ENCODE measurements at regions not wholly inside any gene's neighbourhood (a gene's known extent, or its start where the extent isn't known, plus 50 kb on each side); places are given as distances from the start of the nearest gene placed in this dataset.
A peak's percentile ranks its signal among the peaks of the same experiment; 100 is the strongest.

- H3K4me3 ChIP-seq, result no peak overlapping the region
- WGBS, 10 experiments, result 29 to 100% (median 72%) methylated on average over 3 to 5 of the region's 5 CpGs
- H3K27ac ChIP-seq, result no peak overlapping the region
- in situ Hi-C loops (cut with MboI; ENCODE audit: low pct_unique_long_range_greater_than_20kb in 2 of 9, low sequenced_read_pairs in 9 of 9, unreplicated experiment in 9 of 9), result loop anchor here in 3 of 9 experiments (25.0 kb wide), 2 partner anchors 112 to 612 kb away; partner anchors contain the start of gene XYLT1 (in 2 of the 3)
- no peak for ATAC-seq (replicated peaks in 6 of 8)
- no peaks in the 10 kb centered on the region for H3K4me1 ChIP-seq (replicated peaks in 1 of 2)
Observed at GRCh38 chr16:16850274-16850673, 471.3 kb downstream of the NPIPA7 start.

GRCh38 chr16:16857012-16857411 is 478.1 kb downstream of the NPIPA7 start:
- H3K4me1 ChIP-seq (replicated peaks in 1 of 2), result no peaks in the 10 kb centered on the region
- 0% methylated on average over 1 of the region's 1 CpG; no CpG with 5 or more reads in 9 of the 10 experiments for WGBS, 10 experiments
- no peak for ATAC-seq (replicated peaks in 6 of 8)
- in situ Hi-C loops (cut with MboI; ENCODE audit: low pct_unique_long_range_greater_than_20kb in 2 of 9, low sequenced_read_pairs in 9 of 9, unreplicated experiment in 9 of 9), result loop anchor here in 3 of 9 experiments (25.0 kb wide), 2 partner anchors 105 to 605 kb away; partner anchors contain the start of gene XYLT1 (in 2 of the 3)
- no peak overlapping the region for H3K4me3 ChIP-seq
- no peak overlapping the region for H3K27ac ChIP-seq

- H3K4me3 ChIP-seq, result no peak overlapping the region
- in situ Hi-C loops (cut with MboI; ENCODE audit: low pct_unique_long_range_greater_than_20kb in 2 of 9, low sequenced_read_pairs in 9 of 9, unreplicated experiment in 9 of 9), result loop anchor here in 3 of 9 experiments (25.0 kb wide), 2 partner anchors 105 to 605 kb away; partner anchors contain the start of gene XYLT1 (in 2 of the 3)
- WGBS, 10 experiments, result 0 to 75% (median 30%) methylated on average over 1 to 5 of the region's 5 CpGs; no CpG with 5 or more reads in 2 of the 10 experiments
- H3K4me1 ChIP-seq (replicated peaks in 1 of 2), result no peaks in the 10 kb centered on the region
- no peak overlapping the region for H3K27ac ChIP-seq
- peak in 3 of 8 experiments; percentile 16 to 98 (median 98) for ATAC-seq (replicated peaks in 6 of 8)
Observed at GRCh38 chr16:16857603-16858283, 478.8 kb downstream of the NPIPA7 start.

GRCh38 chr16:16861546-16861945 is 482.6 kb downstream of the NPIPA7 start:
- ATAC-seq (replicated peaks in 6 of 8), result peak; percentile 48 to 82 (median 59)
- WGBS, 10 experiments, result 0 to 46% (median 3%) methylated on average over 1 to 7 of the region's 7 CpGs; no CpG with 5 or more reads in 2 of the 10 experiments
- no peak overlapping the region for H3K27ac ChIP-seq
- no peaks in the 10 kb centered on the region for H3K4me1 ChIP-seq (replicated peaks in 1 of 2)
- in situ Hi-C loops (cut with MboI; ENCODE audit: low pct_unique_long_range_greater_than_20kb in 2 of 9, low sequenced_read_pairs in 9 of 9, unreplicated experiment in 9 of 9), result loop anchor here in 4 of 9 experiments (10.0 to 25.0 kb wide), 3 partner anchors 101 to 603 kb away; partner anchors contain the start of gene XYLT1 (in 2 of the 4)
- H3K4me3 ChIP-seq, result no peak overlapping the region

GRCh38 chr16:16863672-16864071 is 484.7 kb downstream of the NPIPA7 start:
- Histone ChIP-seq H3K4me1 (replicated peaks in 1 of 2) (peaks cover 2 to 6% of the 10 kb centered on the region in 2 donors), H3K4me3 (no peak overlapping the region), H3K27ac (no peak overlapping the region)
- in situ Hi-C loops (cut with MboI; ENCODE audit: low pct_unique_long_range_greater_than_20kb in 2 of 9, low sequenced_read_pairs in 9 of 9, unreplicated experiment in 9 of 9), result loop anchor here in 4 of 9 experiments (10.0 to 25.0 kb wide), 3 partner anchors 99 to 601 kb away; partner anchors contain the start of gene XYLT1 (in 2 of the 4)
- WGBS, 10 experiments, result 30 to 100% (median 83%) methylated on average over 1 to 5 of the region's 6 CpGs; no CpG with 5 or more reads in 3 of the 10 experiments
- no peak for ATAC-seq (replicated peaks in 6 of 8)

GRCh38 chr16:16864536-16864935 is 485.6 kb downstream of the NPIPA7 start:
- no peak for ATAC-seq (replicated peaks in 6 of 8)
- H3K27ac ChIP-seq, result no peak overlapping the region
- 76 to 100% (median 80%) methylated on average over 1 to 2 of the region's 4 CpGs; no CpG with 5 or more reads in 5 of the 10 experiments for WGBS, 10 experiments
- in situ Hi-C loops (cut with MboI; ENCODE audit: low pct_unique_long_range_greater_than_20kb in 2 of 9, low sequenced_read_pairs in 9 of 9, unreplicated experiment in 9 of 9), result loop anchor here in 4 of 9 experiments (10.0 to 25.0 kb wide), 3 partner anchors 98 to 600 kb away; partner anchors contain the start of gene XYLT1 (in 2 of the 4)
- H3K4me3 ChIP-seq, result no peak overlapping the region
- peaks cover 7 to 11% of the 10 kb centered on the region in 2 donors for H3K4me1 ChIP-seq (replicated peaks in 1 of 2)

- Histone ChIP-seq H3K4me3 (no peak overlapping the region), H3K27ac (no peak overlapping the region), H3K4me1 (replicated peaks in 1 of 2) (peaks cover 9 to 14% of the 10 kb centered on the region in 2 donors)
- in situ Hi-C loops (cut with MboI; ENCODE audit: low pct_unique_long_range_greater_than_20kb in 2 of 9, low sequenced_read_pairs in 9 of 9, unreplicated experiment in 9 of 9), result loop anchor here in 4 of 9 experiments (10.0 to 25.0 kb wide), 3 partner anchors 97 to 599 kb away; partner anchors contain the start of gene XYLT1 (in 2 of the 4)
- WGBS, 10 experiments, result 25 to 93% (median 65%) methylated on average over 1 to 3 of the region's 3 CpGs; no CpG with 5 or more reads in 4 of the 10 experiments
- ATAC-seq (replicated peaks in 6 of 8), result no peak
Observed at GRCh38 chr16:16865374-16865773, 486.4 kb downstream of the NPIPA7 start.

- peaks cover 9 to 14% of the 10 kb centered on the region in 2 donors for H3K4me1 ChIP-seq (replicated peaks in 1 of 2)
- peak in 3 of 8 experiments; percentile 27 to 86 (median 44) for ATAC-seq (replicated peaks in 6 of 8)
- H3K4me3 ChIP-seq, result no peak overlapping the region
- in situ Hi-C loops (cut with MboI; ENCODE audit: low pct_unique_long_range_greater_than_20kb in 2 of 9, low sequenced_read_pairs in 9 of 9, unreplicated experiment in 9 of 9), result loop anchor here in 4 of 9 experiments (10.0 to 25.0 kb wide), 3 partner anchors 94 to 597 kb away; partner anchors contain the start of gene XYLT1 (in 2 of the 4)
- no peak overlapping the region for H3K27ac ChIP-seq
- 0 to 66% (median 25%) methylated on average over 1 to 4 of the region's 7 CpGs; no CpG with 5 or more reads in 3 of the 10 experiments for WGBS, 10 experiments
Observed at GRCh38 chr16:16867973-16868372, 489.0 kb downstream of the NPIPA7 start.

GRCh38 chr16:16868727-16869126 is 489.8 kb downstream of the NPIPA7 start:
- ATAC-seq (replicated peaks in 6 of 8), result no peak
- H3K4me3 ChIP-seq, result no peak overlapping the region
- no peak overlapping the region for H3K27ac ChIP-seq
- in situ Hi-C loops (cut with MboI; ENCODE audit: low pct_unique_long_range_greater_than_20kb in 2 of 9, low sequenced_read_pairs in 9 of 9, unreplicated experiment in 9 of 9), result loop anchor here in 4 of 9 experiments (10.0 to 25.0 kb wide), 3 partner anchors 94 to 596 kb away; partner anchors contain the start of gene XYLT1 (in 2 of the 4)
- H3K4me1 ChIP-seq (replicated peaks in 1 of 2), result peaks cover 9 to 14% of the 10 kb centered on the region in 2 donors
- 0 to 71% (median 28%) methylated on average over 1 to 2 of the region's 2 CpGs; no CpG with 5 or more reads in 4 of the 10 experiments for WGBS, 10 experiments

GRCh38 chr16:16869746-16870145 is 490.8 kb downstream of the NPIPA7 start:
- Histone ChIP-seq H3K4me3 (no peak overlapping the region), H3K4me1 (replicated peaks in 1 of 2) (peaks cover 9 to 16% of the 10 kb centered on the region in 2 donors), H3K27ac (no peak overlapping the region)
- peak in 6 of 8 experiments; percentile 27 to 69 (median 33) for ATAC-seq (replicated peaks in 6 of 8)
- in situ Hi-C loops (cut with MboI; ENCODE audit: low pct_unique_long_range_greater_than_20kb in 2 of 9, low sequenced_read_pairs in 9 of 9, unreplicated experiment in 9 of 9), result loop anchor here in 4 of 9 experiments (10.0 to 25.0 kb wide), 3 partner anchors 93 to 595 kb away; partner anchors contain the start of gene XYLT1 (in 2 of the 4)
- WGBS, 10 experiments, result 0 to 100% (median 39%) methylated on average over 1 to 5 of the region's 5 CpGs; no CpG with 5 or more reads in 2 of the 10 experiments

- Histone ChIP-seq H3K4me3 (no peak overlapping the region), H3K27ac (no peak overlapping the region), H3K4me1 (replicated peaks in 1 of 2) (peaks cover 9 to 16% of the 10 kb centered on the region in 2 donors)
- WGBS, 10 experiments, result 24 to 100% (median 89%) methylated on average over 1 to 5 of the region's 9 CpGs; no CpG with 5 or more reads in 5 of the 10 experiments
- in situ Hi-C loops (cut with MboI; ENCODE audit: low pct_unique_long_range_greater_than_20kb in 2 of 9, low sequenced_read_pairs in 9 of 9, unreplicated experiment in 9 of 9), result loop anchor here in 3 of 9 experiments (25.0 kb wide), 2 partner anchors 91 to 591 kb away; partner anchors contain the start of gene XYLT1 (in 2 of the 3)
- no peak for ATAC-seq (replicated peaks in 6 of 8)
Observed at GRCh38 chr16:16871196-16871595, 492.3 kb downstream of the NPIPA7 start.

GRCh38 chr16:16877061-16877460 is 498.1 kb downstream of the NPIPA7 start:
- Histone ChIP-seq H3K4me3 (no peak overlapping the region), H3K4me1 (replicated peaks in 1 of 2) (peaks cover 13 to 20% of the 10 kb centered on the region in 2 donors), H3K27ac (no peak overlapping the region)
- ATAC-seq (replicated peaks in 6 of 8), result no peak
- in situ Hi-C loops (cut with MboI; ENCODE audit: low pct_unique_long_range_greater_than_20kb in 2 of 9, low sequenced_read_pairs in 9 of 9, unreplicated experiment in 9 of 9), result no loop called here
- WGBS, 10 experiments, result 0 to 100% (median 66%) methylated on average over 1 to 2 of the region's 2 CpGs; no CpG with 5 or more reads in 2 of the 10 experiments

Data from motor neuron (in vitro differentiated cells).